ENCODE measurements at regions not wholly inside any gene's neighbourhood (a gene's known extent, or its start where the extent isn't known, plus 50 kb on each side); places are given as distances from the start of the nearest gene placed in this dataset.

DNA sequence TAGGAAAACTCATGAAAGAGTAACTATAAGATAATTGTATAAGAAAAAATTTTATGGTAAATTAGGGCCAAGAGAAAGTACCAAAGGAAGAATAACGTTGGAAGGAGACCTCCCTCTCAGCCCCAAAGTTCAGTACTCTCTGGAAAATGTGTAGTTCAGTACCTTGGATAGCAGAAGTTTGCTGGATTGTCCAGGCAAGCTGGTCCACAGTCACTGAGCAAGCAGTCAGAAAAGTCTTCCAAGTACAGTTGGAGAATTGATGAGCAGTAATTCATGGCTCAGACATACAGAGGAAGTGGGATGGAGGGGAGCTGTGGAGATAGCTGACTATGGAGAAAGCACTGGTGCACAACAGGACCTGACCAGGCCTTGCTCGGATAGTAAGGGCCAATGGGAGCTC, 598.2 kb upstream of the NDST4 start:
- no peak for TF ChIP-seq CTCF (IDR thresholded peaks at IDR 0.05; ENCODE audit: borderline replicate concordance, insufficient read depth, low read depth, low read length)
- no peak overlapping the region for H3K4me3 ChIP-seq (ENCODE audit: low read depth, low read length)

DNA sequence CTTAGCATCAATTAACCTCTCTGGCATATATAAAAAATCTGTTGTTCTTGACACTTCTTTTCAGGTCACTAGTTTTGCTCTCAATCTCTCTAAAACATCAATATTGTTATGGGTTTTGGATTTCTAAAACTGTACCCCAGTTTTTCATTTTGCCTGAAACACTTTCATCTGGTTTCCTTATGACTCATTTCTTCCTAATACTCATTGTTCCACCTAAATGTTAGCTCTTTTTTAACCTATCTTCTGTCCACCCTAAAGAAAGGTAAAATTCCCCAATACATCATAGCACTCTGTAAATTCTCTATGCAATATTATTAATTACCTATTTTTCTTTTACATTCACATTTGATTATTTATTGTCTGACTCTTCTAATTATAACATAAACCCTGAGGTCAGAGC, 575.5 kb upstream of the NDST4 start:
- H3K4me3 ChIP-seq (ENCODE audit: low read depth, low read length), result no peak overlapping the region

GRCh38 chr4:115687052-115687755, 573.8 kb upstream of the NDST4 start:
- no peak overlapping the region for H3K4me3 ChIP-seq (ENCODE audit: low read depth, low read length)
- no peak for TF ChIP-seq CTCF (IDR thresholded peaks at IDR 0.05; ENCODE audit: borderline replicate concordance, insufficient read depth, low read depth, low read length)

More for the DNA sequence above, 575.5 kb upstream of the NDST4 start:
- no peak for TF ChIP-seq CTCF (IDR thresholded peaks at IDR 0.05; ENCODE audit: borderline replicate concordance, insufficient read depth, low read depth, low read length)

- H3K4me3 ChIP-seq (ENCODE audit: low read depth, low read length), result no peak overlapping the region
- TF ChIP-seq CTCF (IDR thresholded peaks at IDR 0.05; ENCODE audit: borderline replicate concordance, insufficient read depth, low read depth, low read length), result no peak
Measured at GRCh38 chr4:115678425-115678941, 565.1 kb upstream of the NDST4 start.

- H3K4me3 ChIP-seq (ENCODE audit: low read depth, low read length), result no peak overlapping the region
- no peak for TF ChIP-seq CTCF (IDR thresholded peaks at IDR 0.05; ENCODE audit: borderline replicate concordance, insufficient read depth, low read depth, low read length)
Measured at GRCh38 chr4:115675719-115676118, 562.3 kb upstream of the NDST4 start.

GRCh38 chr4:115674485-115674884, 561.1 kb upstream of the NDST4 start:
- H3K4me3 ChIP-seq (ENCODE audit: low read depth, low read length), result no peak overlapping the region
- TF ChIP-seq CTCF (IDR thresholded peaks at IDR 0.05; ENCODE audit: borderline replicate concordance, insufficient read depth, low read depth, low read length), result no peak

DNA sequence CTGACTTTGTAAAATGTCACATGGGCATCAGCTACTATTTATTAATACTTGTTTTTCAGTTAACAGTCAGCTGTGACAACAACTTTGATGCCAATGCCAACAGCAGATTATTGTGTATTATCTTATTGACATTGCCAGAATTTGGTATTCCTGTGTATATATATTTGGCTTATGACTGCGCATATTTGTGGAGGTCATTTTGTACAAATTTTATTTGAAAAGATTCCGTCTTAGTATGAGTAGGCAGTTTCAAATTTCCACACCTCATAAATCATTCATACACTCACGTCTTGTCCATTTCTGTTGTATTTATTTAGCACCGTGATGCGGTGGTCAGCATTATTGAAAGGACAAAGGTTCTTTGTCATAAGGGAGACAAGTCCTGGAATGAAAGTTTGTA, 558.2 kb upstream of the NDST4 start:
- no peak overlapping the region for H3K4me3 ChIP-seq (ENCODE audit: low read depth, low read length)
- TF ChIP-seq CTCF (IDR thresholded peaks at IDR 0.05; ENCODE audit: borderline replicate concordance, insufficient read depth, low read depth, low read length), result no peak

All from GM12875 (cell line).